HG03342 (cell line): ENCODE measurements at regions not wholly inside any gene's neighbourhood (a gene's known extent, or its start where the extent isn't known, plus 50 kb on each side); places are given as distances from the start of the nearest gene placed in this dataset.
"Not testable (repeated sequence)": the region's sequence is repeated elsewhere in the genome, so short reads cannot be mapped to it uniquely, and the experiment has no call there.

Source experiments
- ATAC-seq: cut with Tn5 transposase; IDR thresholded peaks from one replicate; pipeline ENCODE4 v1.9.1; 2021; ENCODE audit warnings: mild to moderate bottlenecking, moderate library complexity; ENCODE audit not compliant: unreplicated experiment

DNA sequence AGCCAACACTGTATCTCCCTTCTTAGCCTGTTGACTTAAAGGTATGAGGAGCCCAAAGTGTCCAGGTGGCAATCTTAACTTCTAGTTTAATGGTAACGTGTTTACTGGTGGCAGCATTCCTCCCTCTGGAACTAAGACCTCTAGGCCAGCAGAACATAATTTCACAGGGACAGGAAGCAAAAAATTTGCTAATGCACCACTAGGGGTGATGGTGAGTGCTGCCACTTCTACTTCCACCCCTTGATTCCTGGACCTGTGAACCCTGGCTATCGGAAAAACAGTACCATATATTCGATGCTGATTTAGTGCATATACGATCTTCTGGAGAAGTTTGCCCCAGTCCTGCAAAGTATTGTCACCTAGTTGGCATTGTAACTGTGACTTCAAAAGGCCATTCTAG is 743.2 kb upstream of the RGMB start:
- ATAC-seq = not testable (repeated sequence)

DNA sequence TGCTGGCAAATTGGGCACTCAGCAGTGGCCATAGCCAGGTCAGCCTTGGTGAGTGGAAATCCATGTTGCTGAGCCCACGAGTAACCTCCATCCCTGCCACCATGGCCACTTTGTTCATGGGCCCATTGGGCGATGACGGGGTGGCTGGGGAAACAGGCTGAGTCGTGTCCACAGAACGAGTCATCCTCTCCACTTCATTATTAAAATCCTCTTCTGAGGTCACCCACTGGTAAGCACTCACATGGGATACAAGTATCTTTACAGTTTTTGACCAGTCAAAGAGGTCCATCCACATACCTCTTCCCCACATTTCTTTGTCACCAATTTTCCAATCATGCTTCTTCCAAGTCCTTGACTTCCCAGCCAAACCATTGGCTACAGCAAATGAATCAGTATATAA is 742.4 kb upstream of the RGMB start:
- ATAC-seq = not testable (repeated sequence)

DNA sequence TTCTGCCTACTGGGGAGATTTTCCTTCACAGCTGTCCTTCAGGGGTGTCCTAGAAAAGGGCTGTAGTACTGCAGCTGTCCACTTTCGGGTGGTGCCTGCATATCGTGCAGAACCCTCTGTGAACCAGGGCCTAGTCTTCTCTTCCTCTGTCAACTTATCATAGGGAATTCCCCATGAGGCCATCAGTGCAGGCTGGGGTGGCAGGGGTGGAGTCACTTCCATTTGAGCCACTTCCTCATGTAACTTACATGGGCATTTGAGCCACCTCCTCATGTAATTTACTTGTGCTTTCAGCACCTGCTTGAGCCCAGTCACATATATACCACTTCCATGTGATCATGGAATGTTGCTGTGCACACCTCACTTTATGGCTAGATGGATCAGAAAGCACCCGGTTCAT is 742.0 kb upstream of the RGMB start:
- ATAC-seq = no peak

DNA sequence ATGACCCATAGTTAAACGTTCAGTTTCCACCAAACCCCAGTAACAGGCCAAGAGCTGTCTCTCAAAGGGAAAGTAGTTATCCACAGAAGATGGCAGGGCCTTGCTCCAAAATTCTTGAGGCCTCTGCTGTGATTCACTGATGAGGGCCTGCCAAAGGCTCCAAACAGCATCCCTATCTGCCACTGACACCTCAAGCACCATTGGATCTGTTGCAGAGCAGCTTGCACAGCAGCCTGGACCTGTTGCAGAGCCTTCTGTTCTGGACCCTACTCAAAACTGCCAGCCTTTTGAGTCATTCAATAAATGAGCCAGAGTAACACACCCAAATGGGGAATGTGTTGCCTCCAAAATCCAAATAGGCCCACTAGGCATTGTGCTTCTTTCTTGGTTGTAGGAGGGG is 741.5 kb upstream of the RGMB start:
- no peak for ATAC-seq

DNA sequence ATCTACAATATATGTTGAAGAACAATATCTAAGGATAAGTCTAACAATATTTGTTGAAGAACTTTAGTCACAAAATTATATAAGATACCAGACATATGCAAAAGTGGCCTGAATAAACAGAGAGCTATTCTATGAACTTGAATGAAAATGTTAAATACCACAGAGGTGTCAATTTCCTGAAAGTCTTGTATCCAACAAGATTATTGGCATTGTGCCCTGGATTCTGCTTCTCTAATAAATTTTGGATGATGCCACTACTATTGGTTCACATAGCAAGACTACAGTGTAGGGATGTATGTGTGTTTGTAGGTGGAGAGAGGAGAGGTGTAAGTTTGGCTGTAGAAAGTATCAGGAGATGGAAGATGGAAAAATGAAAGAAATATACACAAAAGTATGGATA is 731.8 kb upstream of the RGMB start:
- ATAC-seq = no peak

DNA sequence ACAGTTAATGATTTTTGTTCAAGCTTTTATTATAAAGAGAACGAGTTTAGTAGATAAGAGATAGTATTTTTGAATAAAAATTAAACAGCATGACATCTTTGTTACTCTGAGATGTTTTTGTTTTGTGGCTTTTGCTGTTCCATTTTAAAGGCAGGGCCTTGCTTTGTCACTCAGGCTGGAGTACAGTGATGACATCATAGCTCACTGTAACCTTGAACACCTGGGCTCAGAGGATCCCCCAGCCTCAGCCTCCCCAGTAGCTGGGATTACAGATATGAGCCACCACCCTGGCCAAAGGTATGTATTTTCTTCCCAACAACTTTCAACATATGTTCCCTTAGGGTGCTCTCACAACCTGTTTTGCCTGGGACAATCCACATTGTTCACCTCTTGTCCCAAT is 730.9 kb upstream of the RGMB start:
- ATAC-seq = no peak

DNA sequence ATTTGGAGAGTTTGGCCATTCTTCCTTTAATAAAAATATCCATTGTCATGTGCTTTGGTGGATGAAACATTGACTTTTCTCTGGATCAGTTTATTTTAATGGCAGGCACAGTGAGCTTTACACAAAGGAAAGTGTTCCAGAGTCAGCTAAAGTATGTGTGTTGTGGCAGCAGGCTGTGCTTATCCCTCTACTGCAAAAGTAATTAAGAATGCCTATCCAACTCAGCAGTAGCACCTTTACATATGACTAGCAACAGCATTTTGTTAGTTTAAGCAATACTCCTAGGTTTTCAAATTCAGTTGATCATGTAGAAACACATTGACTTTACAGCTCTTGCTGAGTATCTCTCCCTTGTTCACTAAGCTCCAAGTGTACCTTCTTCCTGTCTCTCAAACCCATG is 730.5 kb upstream of the RGMB start:
- no peak for ATAC-seq

DNA sequence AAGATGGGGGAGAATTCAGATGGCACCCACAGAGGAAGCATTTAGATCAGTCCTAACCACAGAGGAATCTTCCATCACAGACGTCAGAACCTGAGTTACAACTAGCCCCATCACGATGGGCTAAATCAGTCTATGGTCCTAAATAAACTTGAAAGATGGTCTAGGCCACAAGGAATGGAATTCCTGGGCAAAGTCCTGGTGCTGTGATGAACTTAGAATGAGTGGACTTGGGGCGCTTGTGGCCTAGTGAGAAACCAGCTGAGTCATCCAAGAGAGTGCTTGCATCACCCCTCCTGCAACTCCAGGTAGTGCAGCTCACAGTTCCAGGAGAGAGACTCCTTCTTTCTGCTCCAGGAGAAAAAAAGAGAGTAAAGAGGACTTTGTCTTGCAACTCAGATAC is 722.9 kb upstream of the RGMB start:
- no peak for ATAC-seq

DNA sequence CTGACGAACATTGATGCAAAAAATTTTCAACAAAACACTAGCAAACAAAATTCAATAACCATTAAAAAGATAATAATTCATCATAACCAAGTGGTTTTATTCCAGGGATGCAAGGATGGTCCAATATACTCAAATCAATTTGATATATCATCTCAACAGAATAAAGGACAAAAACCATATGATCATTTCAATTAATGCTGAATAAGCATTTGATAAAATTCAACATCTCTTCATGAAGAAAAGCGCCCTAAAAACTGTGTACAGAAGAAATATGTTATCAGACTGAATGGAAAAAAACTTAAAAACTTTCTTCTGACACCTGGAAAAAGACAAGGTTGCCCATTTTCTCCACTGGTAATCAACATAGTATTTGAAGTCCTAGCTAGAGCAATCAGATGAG is 720.3 kb upstream of the RGMB start:
- no peak for ATAC-seq

DNA sequence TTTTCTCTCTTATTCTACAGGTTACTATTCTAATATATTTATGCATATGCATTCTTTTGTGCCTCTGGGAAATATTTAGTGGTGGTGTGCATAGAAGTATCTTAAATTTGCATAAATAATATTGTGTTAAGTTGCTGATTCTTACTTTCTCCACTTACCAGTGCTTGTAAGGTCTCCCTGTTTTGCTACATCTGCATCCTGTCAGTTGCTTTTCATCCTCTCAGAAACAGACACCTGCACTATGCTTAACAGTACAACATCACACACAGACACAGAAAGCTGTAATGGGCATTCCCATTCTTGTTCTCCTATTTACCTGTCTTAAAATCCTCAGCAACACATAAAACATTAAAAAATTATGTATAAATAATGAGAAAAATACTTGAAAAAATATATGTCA is 713.3 kb upstream of the RGMB start:
- no peak for ATAC-seq

DNA sequence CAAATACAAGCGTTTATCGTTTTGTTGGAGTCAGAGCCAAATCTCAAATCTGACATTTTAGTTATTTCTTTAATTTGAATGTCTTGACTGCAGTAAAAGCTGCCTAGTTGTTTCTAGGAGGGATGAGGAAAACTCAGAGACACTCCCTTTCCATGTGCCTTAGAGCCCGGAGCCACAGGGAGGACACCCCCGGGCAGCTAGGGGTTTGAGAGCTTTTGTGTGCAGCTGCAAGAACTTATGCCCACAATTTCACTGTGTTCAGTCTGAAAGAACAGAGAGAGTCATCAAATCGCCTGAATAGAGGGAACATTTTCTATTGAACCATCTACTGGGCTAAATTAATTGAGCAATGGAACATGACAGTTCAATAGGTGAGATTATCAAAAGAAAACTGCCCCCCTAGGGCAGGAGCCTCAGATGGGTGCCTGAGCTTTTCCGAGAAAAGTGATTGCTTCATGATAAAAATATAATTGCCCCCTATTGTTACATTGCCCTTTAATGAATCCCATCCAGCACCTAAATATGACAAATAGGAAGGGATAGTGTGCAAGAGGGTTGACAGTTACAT is 709.3 kb upstream of the RGMB start:
- no peak for ATAC-seq

DNA sequence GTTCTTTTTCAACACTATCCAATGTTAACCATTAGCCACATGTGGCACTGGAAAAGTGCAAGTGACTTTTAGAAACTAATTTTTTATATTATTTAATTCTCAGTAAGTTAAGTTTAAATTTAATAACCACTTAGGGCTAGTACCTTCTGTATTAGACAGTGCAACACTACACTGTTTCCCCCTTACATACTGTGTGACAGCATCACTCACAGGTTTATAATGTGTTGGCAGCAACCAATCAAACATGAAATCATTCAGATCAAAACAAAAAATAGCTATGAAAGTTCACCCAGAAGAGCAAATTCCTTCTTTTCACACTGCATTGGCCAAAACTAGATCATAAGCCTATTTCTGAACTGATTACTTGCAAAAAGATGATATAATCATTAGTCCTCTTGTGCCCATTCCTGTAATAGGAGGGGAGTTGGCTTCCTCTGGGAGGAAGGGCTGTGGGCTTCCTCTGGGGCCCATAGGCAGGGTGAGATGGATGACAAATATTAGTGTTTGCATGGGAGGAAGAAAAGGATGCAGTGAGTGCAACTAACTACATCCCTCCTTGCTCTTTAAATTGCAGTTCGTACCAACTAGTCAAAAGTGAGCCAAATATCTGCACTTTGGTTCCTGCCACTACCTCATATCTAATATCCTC is 708.1 kb upstream of the RGMB start:
- ATAC-seq = no peak

DNA sequence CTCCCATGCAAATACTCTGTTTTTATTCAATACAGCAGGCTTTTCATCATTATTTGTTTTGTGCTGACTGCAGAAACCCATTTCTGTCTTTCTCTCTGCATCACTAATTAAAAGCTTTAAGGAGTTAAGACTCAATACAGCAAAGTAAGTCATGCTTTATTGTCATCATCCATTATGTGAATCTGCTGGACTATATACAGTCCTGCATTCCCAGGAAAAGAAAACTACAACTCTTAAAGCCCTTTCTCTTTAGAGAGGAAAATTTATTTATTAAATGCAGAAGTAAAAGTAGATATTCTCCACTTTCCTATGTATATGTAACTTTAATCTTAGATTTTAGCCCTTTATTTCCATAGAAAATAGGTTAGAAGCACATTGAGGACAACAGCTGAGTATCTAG is 706.6 kb upstream of the RGMB start:
- no peak for ATAC-seq

DNA sequence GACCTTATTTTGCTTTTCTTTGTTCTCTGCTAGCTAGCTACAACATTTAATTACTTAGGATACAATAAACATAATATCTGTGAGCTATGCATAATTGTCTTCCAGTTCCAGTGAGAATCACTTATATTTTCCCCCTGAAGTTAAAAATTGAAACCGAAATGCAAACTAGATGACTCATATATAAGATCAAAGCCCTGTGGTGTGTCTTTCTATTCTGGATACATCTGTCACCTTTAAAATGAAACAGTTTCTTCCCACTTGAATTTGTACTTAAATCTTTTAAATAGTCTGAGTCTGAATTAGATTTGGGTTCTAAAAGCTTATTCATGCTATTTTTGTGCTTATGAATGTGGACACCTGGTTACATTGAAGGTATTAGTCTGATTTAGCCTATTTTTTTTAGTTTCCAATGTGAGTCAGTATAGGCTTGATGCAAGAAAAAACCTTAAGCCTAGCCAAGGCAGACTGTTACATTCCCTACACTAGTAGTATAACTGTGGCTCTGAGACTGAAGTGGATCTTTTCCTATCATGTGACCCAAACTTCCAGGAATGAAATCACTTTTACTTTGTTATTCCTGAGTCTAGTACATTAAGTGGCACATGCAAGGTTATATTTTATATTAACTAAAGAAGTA is 703.5 kb upstream of the RGMB start:
- ATAC-seq = peak; percentile 79

DNA sequence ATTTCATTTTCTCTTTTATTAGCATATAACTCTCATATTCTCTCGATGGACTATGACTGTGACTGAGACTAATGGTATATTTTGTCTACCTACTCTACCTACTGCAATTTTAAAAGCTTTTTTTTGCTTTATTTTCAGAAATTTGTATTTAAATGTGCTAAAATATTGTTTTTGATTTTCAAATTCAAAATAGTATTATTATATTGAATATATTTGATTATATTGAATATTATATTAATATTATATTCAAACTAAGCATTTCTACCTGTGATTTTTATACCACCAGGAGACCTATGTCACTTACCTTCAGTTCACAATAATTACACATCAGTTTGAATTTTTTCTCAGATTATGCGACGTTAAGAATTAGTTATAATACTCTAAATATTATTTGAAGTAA is 700.5 kb upstream of the RGMB start:
- no peak for ATAC-seq

DNA sequence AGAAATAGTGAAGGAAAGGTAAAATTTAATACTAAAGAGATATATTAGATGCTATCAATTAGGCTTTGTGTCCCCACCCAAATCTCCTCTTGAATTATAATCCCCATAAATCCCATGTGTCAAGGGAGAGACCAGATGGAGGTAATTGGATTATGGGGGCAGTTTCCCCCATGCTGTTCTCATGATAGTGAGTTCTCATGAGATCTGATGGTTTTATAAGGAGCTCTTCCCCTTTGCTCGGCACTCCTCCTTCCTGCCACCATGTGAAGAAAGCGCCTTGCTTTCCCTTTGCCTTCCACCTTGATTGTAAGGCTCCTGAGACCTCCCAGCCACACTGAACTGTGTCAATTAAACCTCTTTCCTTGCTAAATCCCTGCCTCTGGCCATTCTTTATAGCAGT is 697.0 kb upstream of the RGMB start:
- no peak for ATAC-seq

DNA sequence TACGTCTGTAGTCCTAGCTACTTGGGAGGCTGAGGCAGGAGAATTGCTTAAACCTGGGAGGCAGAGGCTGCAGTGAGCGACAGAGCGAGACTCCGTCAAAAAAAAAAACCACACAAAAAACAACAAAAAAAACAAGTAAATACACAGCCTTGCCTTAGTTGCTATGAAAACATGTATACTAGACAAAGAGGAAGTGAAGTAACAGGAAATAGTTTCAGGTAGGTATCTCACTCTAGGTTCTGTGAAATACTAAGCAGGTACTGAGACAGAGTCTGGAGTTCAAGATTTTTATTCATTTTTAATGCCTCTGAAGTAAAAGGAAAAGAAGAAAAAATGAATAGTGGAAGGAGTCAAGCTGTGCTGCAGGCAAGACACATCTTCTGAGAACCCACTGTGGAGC is 687.9 kb upstream of the RGMB start:
- peak; percentile 98 for ATAC-seq

DNA sequence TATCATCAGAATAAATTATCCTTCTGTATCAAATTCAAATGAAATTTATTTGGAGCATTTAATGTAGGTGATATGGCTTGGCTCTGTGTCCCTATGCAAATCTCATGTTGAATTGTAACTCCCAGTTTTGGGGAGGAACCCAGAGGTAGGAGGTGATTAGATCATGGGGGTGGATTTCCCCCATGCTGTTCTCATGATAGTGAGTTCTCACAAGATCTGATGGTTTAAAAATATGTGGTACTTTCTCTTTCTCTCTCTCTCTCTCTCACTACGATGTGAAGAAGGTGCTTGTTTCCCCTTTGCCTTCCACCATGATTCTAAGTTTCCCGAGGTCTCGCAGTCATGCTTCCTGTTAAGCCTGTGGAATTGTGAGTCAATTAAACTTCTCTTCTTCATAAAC is 678.4 kb upstream of the RGMB start:
- no peak for ATAC-seq

DNA sequence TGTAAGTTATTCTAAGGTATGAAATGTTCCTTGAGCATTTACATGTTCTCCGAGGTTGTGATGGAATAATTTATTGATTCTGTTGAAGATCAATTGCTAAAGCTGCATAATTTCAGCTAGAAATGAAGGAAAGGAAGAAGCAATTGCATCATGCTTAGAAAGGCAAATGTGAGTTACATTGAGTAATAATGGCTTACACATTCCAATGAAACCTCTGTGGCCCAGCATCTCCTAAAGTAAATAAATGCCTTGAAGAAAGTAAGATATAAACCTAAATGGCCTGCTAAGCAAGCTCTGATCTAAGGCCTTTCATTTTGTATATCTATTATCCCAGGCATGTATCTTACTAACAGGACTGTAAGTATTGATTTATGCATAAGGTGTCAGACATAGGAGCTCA is 677.3 kb upstream of the RGMB start:
- ATAC-seq = no peak

DNA sequence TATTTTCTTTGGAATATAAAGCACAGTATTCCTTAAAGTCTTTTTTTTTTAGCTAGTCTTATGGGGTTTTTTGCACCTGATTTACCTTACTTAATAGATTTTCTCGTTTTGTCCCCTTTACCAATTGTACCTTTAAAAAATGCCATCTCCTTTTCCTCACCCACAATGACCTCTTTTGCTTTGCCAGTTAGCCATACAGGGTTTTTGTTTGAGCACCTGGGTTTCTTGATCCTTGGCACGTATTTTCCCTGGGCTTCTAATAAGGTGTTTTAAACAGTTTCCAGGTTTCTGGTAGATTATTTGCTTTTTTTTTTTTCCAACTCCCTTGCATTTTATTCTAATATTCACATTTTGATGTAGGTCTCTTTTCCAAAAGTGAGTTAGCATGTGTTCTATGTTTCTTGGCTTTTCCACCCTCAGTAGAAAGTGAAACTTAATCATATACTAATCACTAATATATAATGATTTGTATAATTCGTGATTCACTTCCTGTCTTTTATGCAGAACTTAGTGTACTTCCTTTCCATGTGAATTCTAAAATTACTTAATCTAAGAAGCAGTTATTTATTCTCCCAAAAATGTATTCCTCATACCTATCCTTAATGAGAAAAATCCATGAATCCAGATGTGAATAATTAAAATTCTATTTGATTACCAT is 673.9 kb upstream of the RGMB start:
- ATAC-seq = no peak

DNA sequence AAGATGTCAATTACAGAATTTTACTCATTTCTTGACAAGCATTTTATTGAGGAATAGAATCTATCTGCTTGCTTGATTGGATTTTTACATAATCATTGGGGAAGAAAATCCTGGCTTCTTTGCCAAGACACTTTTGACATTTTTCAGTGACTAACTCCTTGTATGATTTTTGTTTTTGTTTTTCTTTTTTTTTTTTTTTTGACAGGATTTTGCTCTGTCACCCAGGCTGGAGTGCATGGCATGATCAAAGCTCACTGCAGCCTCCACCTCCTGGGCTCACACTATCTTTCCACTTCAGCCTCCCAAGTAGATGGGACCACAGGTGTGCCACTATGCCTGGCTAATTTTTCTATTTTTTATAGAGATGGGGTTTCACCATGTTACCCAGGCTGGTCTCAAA is 672.3 kb upstream of the RGMB start:
- no peak for ATAC-seq

DNA sequence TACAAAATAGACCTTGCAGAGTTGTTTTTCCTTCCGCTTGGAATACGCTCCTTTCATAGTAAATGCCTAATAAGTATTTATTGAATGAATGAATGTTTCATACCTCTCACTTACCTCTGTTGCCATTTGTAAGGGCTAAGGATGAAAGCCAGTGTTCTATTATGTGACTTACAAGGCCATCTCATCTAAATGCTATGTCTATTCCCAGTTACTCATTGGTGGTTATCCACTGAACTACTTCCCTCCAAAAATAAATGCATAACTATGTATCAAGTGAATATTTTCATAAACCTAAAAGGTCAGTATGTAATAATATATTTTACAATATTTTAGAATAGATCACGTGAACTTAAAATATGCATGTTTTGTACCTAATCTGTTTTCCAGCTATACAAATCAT is 670.5 kb upstream of the RGMB start:
- ATAC-seq = no peak
